DMS 273 treated with DMSO at 0.1 percent for 48 hours (cell line): ENCODE measurements at regions not wholly inside any gene's neighbourhood (a gene's known extent, or its start where the extent isn't known, plus 50 kb on each side); places are given as distances from the start of the nearest gene placed in this dataset.
A peak's percentile ranks its signal among the peaks of the same experiment; 100 is the strongest.
"Not testable (repeated sequence)": the region's sequence is repeated elsewhere in the genome, so short reads cannot be mapped to it uniquely, and the experiment has no call there.

Experiments used
- DNase-seq: peaks from one replicate; lab custom pipeline; 2025; lab: John Stamatoyannopoulos, UW

- not testable (repeated sequence) for DNase-seq
Measured at GRCh38 chr6:147651-148050, 144.6 kb upstream of the DUSP22 start.

- DNase-seq = not testable (repeated sequence)
Measured at GRCh38 chr6:148051-148984, 144.0 kb upstream of the DUSP22 start.

- not testable (repeated sequence) for DNase-seq
Measured at GRCh38 chr6:150147-150546, 142.1 kb upstream of the DUSP22 start.

DNA sequence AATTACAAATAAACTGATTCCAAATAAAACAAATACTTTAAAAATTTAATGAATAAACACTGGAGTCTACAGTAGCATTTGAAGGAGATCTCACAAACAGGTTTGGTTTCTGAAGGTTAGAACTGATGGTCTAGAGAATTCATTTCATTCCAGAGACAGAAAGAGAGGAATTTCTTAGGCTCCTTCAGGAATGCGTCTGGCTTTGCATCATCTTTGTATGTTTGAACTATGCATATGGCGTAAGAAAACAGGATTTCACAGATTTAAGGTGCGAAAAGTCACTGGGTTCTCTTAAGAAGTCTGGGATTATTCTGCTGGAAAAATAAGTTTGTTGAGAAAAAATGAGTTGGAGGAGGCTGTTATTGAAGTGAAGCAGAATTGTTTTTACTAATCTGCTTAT is 139.9 kb upstream of the DUSP22 start:
- DNase-seq = not testable (repeated sequence)

- not testable (repeated sequence) for DNase-seq
Measured at GRCh38 chr6:153026-153425, 139.3 kb upstream of the DUSP22 start.

GRCh38 chr6:153867-154266 is 138.4 kb upstream of the DUSP22 start:
- DNase-seq = not testable (repeated sequence)

DNA sequence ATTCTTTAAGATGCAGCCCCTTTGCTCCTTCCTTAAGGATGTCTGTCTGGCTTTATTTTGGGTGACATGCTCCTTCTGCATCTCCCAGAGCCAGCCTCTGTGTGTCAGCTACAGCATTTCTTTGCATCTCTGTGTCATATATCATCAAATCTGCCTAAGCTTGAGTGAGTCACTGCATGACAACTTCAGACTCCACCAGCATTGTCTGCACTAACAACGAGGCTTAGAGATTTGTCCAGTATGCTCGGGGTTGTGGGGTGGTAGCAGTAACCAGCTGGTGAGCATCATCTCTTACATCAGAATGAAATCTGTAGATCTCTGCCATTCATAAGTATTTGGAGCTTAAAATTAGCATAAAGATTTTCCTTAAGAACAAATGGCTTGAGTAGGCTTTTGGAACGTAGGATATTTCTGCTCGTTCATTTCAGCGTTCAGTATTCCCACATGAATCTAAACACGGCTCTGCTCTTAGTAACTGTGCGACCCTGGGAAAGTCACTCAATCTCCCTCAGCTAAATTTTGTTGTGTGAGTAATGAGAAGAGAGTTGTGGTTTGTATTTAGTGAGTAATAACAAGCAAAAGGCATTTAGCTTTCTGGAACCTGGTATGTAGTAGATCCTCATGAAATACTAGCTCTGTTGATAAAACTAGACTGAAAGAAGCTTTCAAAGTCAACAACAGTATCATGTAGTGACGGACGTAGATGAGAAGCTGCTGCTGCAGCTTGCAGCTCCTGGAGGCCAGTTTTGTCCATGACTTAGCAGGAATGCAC is 137.8 kb upstream of the DUSP22 start:
- not testable (repeated sequence) for DNase-seq

DNA sequence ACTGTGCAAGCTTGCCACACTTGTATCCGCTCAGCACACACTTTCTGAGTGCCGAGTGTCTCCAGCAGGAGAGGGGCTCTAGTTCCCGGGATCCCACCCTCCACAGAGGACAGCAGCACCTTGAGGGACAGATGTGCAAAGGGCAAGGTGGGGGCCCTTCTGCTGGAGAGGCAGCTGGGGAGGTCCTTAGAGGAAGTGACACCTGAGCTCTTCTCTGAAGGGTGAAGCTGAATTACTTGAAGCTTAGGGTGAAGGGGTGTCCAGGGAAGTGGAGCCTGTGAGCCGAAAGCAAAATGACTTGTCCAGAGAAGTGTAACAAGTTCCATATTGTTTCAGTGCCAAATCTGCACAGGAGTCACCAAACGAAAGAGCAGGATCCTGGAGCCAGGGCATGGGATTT is 136.3 kb upstream of the DUSP22 start:
- no peak for DNase-seq

GRCh38 chr6:156441-157140 is 135.7 kb upstream of the DUSP22 start:
- not testable (repeated sequence) for DNase-seq

GRCh38 chr6:157176-157575 is 135.1 kb upstream of the DUSP22 start:
- DNase-seq = not testable (repeated sequence)

GRCh38 chr6:161657-162056 is 130.6 kb upstream of the DUSP22 start:
- not testable (repeated sequence) for DNase-seq

- no peak for DNase-seq
Measured at GRCh38 chr6:164720-165119, 127.6 kb upstream of the DUSP22 start.

GRCh38 chr6:165263-165662 is 127.0 kb upstream of the DUSP22 start:
- DNase-seq = no peak

- no peak for DNase-seq
Measured at GRCh38 chr6:165906-166305, 126.4 kb upstream of the DUSP22 start.

GRCh38 chr6:168865-169455 is 123.3 kb upstream of the DUSP22 start:
- peak; percentile 21 for DNase-seq

GRCh38 chr6:174036-174435 is 118.3 kb upstream of the DUSP22 start:
- DNase-seq = no peak

DNA sequence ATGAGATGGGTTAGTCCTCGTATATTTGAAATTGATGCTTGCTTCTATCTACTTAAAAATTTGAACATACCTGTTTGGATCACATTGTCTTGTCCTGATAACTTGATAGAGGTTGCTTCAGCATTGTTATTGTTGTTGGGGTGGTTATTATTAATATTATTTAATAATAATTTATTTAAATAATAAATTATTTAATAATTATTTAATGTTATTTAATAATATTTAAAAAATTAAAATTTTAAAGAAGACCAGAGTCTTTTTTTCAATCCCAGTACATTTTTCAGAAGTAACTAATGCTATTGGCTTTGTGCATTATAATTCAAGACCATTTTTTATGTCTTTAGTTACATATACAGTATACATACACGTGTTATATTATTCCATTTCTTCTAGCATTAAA is 116.6 kb upstream of the DUSP22 start:
- no peak for DNase-seq

DNA sequence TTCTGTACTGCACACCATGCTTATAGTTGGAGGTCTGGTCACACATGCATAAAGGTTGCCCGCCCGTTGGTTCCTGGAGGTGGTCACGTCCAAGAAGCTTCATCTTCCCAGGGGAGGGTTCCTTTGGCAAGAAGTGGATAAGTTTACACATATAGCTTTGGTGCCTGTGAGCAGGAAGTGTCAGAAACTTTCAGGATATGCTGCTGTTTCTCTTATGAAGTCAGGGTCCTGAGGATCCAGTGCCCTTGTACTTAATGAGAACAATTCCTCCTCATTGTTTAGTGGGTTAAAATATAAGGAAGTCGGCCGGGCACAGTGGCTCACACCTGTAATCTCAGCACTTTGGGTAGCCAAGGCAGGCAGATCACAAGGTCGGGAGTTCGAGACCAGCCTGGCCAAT is 115.5 kb upstream of the DUSP22 start:
- no peak for DNase-seq

DNA sequence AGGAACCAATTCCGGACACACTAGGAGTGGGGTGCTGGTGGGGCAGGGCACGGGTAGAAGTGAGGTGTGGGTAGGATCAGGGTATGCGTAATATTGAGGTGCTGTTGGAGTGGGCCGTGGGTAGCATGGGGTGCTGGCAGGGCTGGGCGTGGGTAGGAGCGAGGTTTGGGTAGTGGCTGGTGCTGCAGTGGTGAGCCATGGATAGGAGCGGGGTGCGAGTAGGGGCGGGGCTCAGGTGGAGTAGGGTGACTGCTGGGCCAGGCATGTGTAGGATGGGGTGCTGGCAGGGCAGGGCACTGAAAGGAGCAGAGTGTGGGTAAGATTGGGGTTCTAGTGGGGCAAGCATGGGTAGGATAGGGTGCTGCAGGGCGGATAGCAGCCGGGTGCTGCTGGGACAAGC is 114.2 kb upstream of the DUSP22 start:
- DNase-seq = no peak

DNA sequence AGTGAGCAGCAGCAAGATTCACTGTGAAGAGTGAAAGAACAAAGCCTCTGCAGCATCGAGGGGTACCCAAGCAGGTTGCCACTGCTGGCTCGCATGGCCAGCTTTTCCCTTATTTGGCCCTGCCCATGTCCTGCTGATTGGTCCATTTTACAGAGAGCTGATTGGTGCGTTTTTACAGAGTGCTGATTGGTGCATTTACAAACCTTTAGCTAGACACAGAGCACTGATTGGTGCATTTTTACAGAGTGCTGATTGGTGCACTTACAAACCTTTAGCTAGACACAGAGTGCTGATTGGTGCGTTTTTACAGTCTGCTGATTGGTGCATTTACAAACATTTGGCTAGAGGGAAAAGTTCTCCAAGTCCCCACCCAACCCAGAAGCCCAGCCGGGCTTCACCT is 113.4 kb upstream of the DUSP22 start:
- DNase-seq = not testable (repeated sequence)

DNA sequence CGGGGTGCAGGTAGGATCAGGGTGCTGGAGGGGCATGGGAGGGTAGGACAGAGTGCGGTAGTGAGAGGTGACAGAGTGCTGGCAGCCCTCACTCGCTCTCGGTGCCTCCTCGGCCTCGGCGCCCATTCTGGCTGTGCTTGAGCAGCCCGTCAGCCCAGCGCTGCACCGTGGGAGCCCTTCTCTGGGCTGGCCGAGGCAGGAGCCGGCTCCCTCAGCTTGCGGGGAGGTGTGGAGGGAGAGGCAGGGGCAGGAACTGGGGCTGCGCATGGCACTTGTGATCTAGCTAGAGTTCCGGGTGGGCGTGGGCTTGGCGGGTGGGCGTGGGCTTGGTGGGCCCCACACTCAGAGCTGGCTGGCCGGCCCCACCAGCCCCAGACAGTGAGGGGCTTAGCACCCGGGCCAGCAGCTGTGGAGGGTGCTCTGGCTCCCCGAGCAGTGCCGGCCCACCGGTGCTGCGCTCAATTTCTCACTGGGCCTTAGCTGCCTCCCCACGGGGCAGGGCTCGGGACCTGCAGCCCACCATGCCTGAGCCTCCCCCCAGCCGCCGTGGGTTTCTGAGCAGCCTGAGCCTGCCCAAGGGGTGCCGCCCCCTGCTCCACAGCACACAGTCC is 112.8 kb upstream of the DUSP22 start:
- no peak for DNase-seq
